ENCODE measurements at regions not wholly inside any gene's neighbourhood (a gene's known extent, or its start where the extent isn't known, plus 50 kb on each side); places are given as distances from the start of the nearest gene placed in this dataset.

DNA sequence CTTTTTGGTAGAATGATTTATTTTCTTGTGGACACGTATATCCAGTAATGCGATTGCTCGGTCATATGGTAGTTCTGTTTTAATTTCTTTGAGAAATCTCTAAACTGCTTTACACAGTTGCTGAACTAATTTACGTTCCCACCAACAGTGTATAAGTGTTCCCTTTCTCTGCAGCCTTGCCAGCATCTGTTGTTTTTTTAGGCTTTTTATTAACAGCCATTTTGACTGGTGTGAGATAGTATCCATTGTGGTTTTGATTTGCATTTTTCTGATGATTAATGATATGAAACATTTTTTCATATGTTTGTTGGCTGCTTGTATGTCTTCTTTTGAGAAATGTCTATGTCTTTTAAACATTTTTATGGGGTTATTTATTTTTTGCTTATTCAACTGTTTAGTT, 196.7 kb downstream of the MOXD1 start:
- TF ChIP-seq POLR2A (IDR thresholded peaks at IDR 0.05) (no peak), POLR2AphosphoS5 (IDR thresholded peaks at IDR 0.05; ENCODE audit: insufficient read depth in 1 of 2, low read depth in 1 of 2) (no peak)
- TF ChIP-seq, protein P1, sequence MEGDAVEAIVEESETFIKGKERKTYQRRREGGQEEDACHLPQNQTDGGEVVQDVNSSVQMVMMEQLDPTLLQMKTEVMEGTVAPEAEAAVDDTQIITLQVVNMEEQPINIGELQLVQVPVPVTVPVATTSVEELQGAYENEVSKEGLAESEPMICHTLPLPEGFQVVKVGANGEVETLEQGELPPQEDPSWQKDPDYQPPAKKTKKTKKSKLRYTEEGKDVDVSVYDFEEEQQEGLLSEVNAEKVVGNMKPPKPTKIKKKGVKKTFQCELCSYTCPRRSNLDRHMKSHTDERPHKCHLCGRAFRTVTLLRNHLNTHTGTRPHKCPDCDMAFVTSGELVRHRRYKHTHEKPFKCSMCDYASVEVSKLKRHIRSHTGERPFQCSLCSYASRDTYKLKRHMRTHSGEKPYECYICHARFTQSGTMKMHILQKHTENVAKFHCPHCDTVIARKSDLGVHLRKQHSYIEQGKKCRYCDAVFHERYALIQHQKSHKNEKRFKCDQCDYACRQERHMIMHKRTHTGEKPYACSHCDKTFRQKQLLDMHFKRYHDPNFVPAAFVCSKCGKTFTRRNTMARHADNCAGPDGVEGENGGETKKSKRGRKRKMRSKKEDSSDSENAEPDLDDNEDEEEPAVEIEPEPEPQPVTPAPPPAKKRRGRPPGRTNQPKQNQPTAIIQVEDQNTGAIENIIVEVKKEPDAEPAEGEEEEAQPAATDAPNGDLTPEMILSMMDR (IDR thresholded peaks at IDR 0.05): no peak
- Histone ChIP-seq H3K27ac (no peak overlapping the region), H3K4me1 (peaks cover 9% of the 10 kb centered on the region), H3K27me3 (no peaks in the 10 kb centered on the region), H3K4me3 (no peak overlapping the region), H3K9me3 (no peaks in the 10 kb centered on the region), H3K36me3 (no peaks in the 10 kb centered on the region)
- intact Hi-C loops (cut with DNase I): no loop called here
- DNase-seq (ENCODE audit: extremely low spot score in 2 of 2): no peak

- H3K4me1 ChIP-seq: peaks cover 9% of the 10 kb centered on the region
- no peaks in the 10 kb centered on the region for H3K27me3 ChIP-seq
- intact Hi-C loops (cut with DNase I): no loop called here
- no peak for DNase-seq (ENCODE audit: extremely low spot score in 2 of 2)
- peak in 1 of 2 donors; percentile 48 for TF ChIP-seq POLR2AphosphoS5 (IDR thresholded peaks at IDR 0.05; ENCODE audit: insufficient read depth in 1 of 2, low read depth in 1 of 2)
- TF ChIP-seq, protein P1 (IDR thresholded peaks at IDR 0.05): no peak
- no peak overlapping the region for H3K4me3 ChIP-seq
- H3K27ac ChIP-seq: peak overlapping the region; percentile 67
- no peaks in the 10 kb centered on the region for H3K9me3 ChIP-seq
- no peaks in the 10 kb centered on the region for H3K36me3 ChIP-seq
Observed at GRCh38 chr6:132202574-132202973, 198.7 kb downstream of the MOXD1 start.

GRCh38 chr6:132199343-132199742, 201.9 kb downstream of the MOXD1 start:
- H3K4me3 ChIP-seq: no peak overlapping the region
- no peak for DNase-seq (ENCODE audit: extremely low spot score in 2 of 2)
- H3K4me1 ChIP-seq: peaks cover 9% of the 10 kb centered on the region
- no peaks in the 10 kb centered on the region for H3K27me3 ChIP-seq
- TF ChIP-seq POLR2A (IDR thresholded peaks at IDR 0.05): no peak
- TF ChIP-seq POLR2AphosphoS5 (IDR thresholded peaks at IDR 0.05; ENCODE audit: insufficient read depth in 1 of 2, low read depth in 1 of 2): no peak
- TF ChIP-seq, protein P1 (IDR thresholded peaks at IDR 0.05): no peak
- peak overlapping the region; percentile 33 for H3K27ac ChIP-seq
- no peaks in the 10 kb centered on the region for H3K9me3 ChIP-seq
- no peaks in the 10 kb centered on the region for H3K36me3 ChIP-seq
- intact Hi-C loops (cut with DNase I): no loop called here

GRCh38 chr6:132198896-132199295, 202.4 kb downstream of the MOXD1 start:
- Histone ChIP-seq H3K9me3 (no peaks in the 10 kb centered on the region), H3K4me1 (peaks cover 9% of the 10 kb centered on the region), H3K27ac (no peak overlapping the region), H3K4me3 (no peak overlapping the region), H3K27me3 (no peaks in the 10 kb centered on the region), H3K36me3 (no peaks in the 10 kb centered on the region)
- DNase-seq (ENCODE audit: extremely low spot score in 2 of 2): no peak
- intact Hi-C loops (cut with DNase I): no loop called here
- TF ChIP-seq POLR2A (IDR thresholded peaks at IDR 0.05): no peak
- TF ChIP-seq, protein P1 (IDR thresholded peaks at IDR 0.05): no peak
- no peak for TF ChIP-seq POLR2AphosphoS5 (IDR thresholded peaks at IDR 0.05; ENCODE audit: insufficient read depth in 1 of 2, low read depth in 1 of 2)

- TF ChIP-seq POLR2AphosphoS5 (IDR thresholded peaks at IDR 0.05; ENCODE audit: insufficient read depth in 1 of 2, low read depth in 1 of 2) (no peak), POLR2A (IDR thresholded peaks at IDR 0.05) (no peak)
- TF ChIP-seq, protein P1 (IDR thresholded peaks at IDR 0.05): no peak
Observed at GRCh38 chr6:132198040-132198439, 203.2 kb downstream of the MOXD1 start.

More at GRCh38 chr6:132198040-132198439, 203.2 kb downstream of the MOXD1 start:
- Histone ChIP-seq H3K9me3 (no peaks in the 10 kb centered on the region), H3K27me3 (no peaks in the 10 kb centered on the region), H3K4me3 (no peak overlapping the region), H3K36me3 (no peaks in the 10 kb centered on the region), H3K27ac (no peak overlapping the region), H3K4me1 (peaks cover 3% of the 10 kb centered on the region)
- intact Hi-C loops (cut with DNase I): no loop called here
- DNase-seq (ENCODE audit: extremely low spot score in 2 of 2): no peak

Data from vagina (tissue), 2 donors.